ENCODE measurements at regions not wholly inside any gene's neighbourhood (a gene's known extent, or its start where the extent isn't known, plus 50 kb on each side); places are given as distances from the start of the nearest gene placed in this dataset.

GRCh38 chr9:734831-735511 lies 106.5 kb upstream of the DMRT1 start:
- Histone ChIP-seq H4K5ac (ENCODE audit: insufficient read length, low read depth, low read length) (no peak overlapping the region), H2AK5ac (ENCODE audit: low read depth, low read length) (no peak overlapping the region), H4K91ac (replicated peaks; ENCODE audit: insufficient read length, low read length) (no peak overlapping the region), H3K18ac (ENCODE audit: extremely low read depth, low read length) (no peak overlapping the region), H4K8ac (ENCODE audit: extremely low read depth, insufficient read depth, low read length) (no peak overlapping the region), H3K4me2 (ENCODE audit: insufficient read depth in 1 of 2, low read depth in 2 of 2, low read length in 2 of 2) (no peak overlapping the region), H3K9ac (replicated peaks in 1 of 4; ENCODE audit: extremely low read depth in 1 of 4, low read depth in 3 of 4, low read length in 3 of 4) (no peak overlapping the region), H2AFZ (ENCODE audit: low read length) (no peak overlapping the region), H3K4ac (replicated peaks; ENCODE audit: insufficient read length, low read depth, low read length) (no peak overlapping the region), H3K23ac (ENCODE audit: insufficient read length) (no peak overlapping the region), H3K79me2 (ENCODE audit: control insufficient read depth in 1 of 2, insufficient read depth in 2 of 2, low read length in 2 of 2) (no peaks in the 10 kb centered on the region), H2BK12ac (ENCODE audit: low read depth, low read length) (no peak overlapping the region), H3K4me3 (ENCODE audit: extremely low read depth in 1 of 4, insufficient read depth in 2 of 4, low read depth in 3 of 4, low read length in 4 of 4) (no peak overlapping the region), H3K36me3 (ENCODE audit: control insufficient read depth in 2 of 4, insufficient read depth in 4 of 4, low read length in 3 of 4) (peaks cover 0 to 53% (median 18%) of the 10 kb centered on the region in 4 experiments; a peak in 7 of 8 replicates), H3K14ac (ENCODE audit: insufficient read length) (no peak overlapping the region), H3K56ac (replicated peaks; ENCODE audit: insufficient read length, low read depth, low read length) (no peak overlapping the region), H2BK120ac (replicated peaks; ENCODE audit: low read depth, low read length) (no peak overlapping the region), H4K20me1 (replicated peaks in 1 of 2; ENCODE audit: control insufficient read depth in 1 of 2, insufficient read depth in 2 of 2, low read length in 2 of 2) (no peaks in the 10 kb centered on the region), H2BK5ac (ENCODE audit: low read depth, low read length) (no peak overlapping the region), H3K23me2 (ENCODE audit: low read depth, low read length) (no peaks in the 10 kb centered on the region), H2BK20ac (ENCODE audit: low read length) (no peak overlapping the region), H3K27ac (ENCODE audit: low read depth, low read length) (no peak overlapping the region), H2BK15ac (ENCODE audit: low read length) (no peak overlapping the region), H3K9me3 (ENCODE audit: insufficient read depth in 2 of 2, low read depth in 1 of 2, low read length in 1 of 2) (no peaks in the 10 kb centered on the region), H3K27me3 (replicated peaks in 1 of 4; ENCODE audit: control insufficient read depth in 3 of 4, extremely low read depth in 1 of 4, insufficient read depth in 3 of 4, low read length in 3 of 4) (no peaks in the 10 kb centered on the region), H3K79me1 (ENCODE audit: low read depth, low read length) (no peaks in the 10 kb centered on the region), H3K4me1 (replicated peaks in 1 of 4; ENCODE audit: control insufficient read depth in 3 of 4, insufficient read depth in 4 of 4, low read length in 3 of 4) (no peaks in the 10 kb centered on the region)
- ChIA-PET CTCF (ENCODE audit: partially characterized antibody) (interaction anchor here (0.6 to 0.8 kb wide), 3 partner anchors 105 to 258 kb away, joined by 3 read pairs; no protein-coding TSS in a partner anchor), POLR2A (ENCODE audit: partially characterized antibody) (no interaction called here)
- FAIRE-seq (no peak), DNase-seq (ENCODE audit: low read depth in 1 of 2, low spot score in 2 of 2) (no peak)
- WGBS, 2 experiments (ENCODE audit: extremely low coverage in 1 of 2, insufficient coverage in 1 of 2, insufficient read length in 1 of 2, insufficient replicate concordance in 2 of 2, low coverage in 1 of 2, low lambda C conversion rate in 2 of 2, missing lambda C conversion rate in 1 of 2), result 83% methylated on average over 9 of the region's 9 CpGs; no CpG with 5 or more reads in 1 of the 2 experiments
- no peak for TF ChIP-seq RXRA (IDR thresholded peaks at IDR 0.05; ENCODE audit: insufficient read depth, low read depth, low read length)
- TF ChIP-seq SRF (IDR thresholded peaks at IDR 0.05; ENCODE audit: low read depth, low read length), result no peak
- TF ChIP-seq RAD21 (IDR thresholded peaks at IDR 0.05 in 1 of 2, conservative IDR thresholded peaks at IDR 0.05 in 1 of 2; ENCODE audit: low read depth in 2 of 2, low read length in 2 of 2), result no peak
- TF ChIP-seq BCL11A (IDR thresholded peaks at IDR 0.05; ENCODE audit: low read depth in 2 of 2, low read length in 2 of 2), result no peak
- no peak for TF ChIP-seq HDAC6 (IDR thresholded peaks at IDR 0.05; ENCODE audit: low read depth, low read length)
- no peak for TF ChIP-seq ATF2 (IDR thresholded peaks at IDR 0.05; ENCODE audit: low read length)
- no peak for TF ChIP-seq TAF1 (IDR thresholded peaks at IDR 0.05; ENCODE audit: low read depth, low read length)
- no peak for TF ChIP-seq POU5F1 (IDR thresholded peaks at IDR 0.05; ENCODE audit: low read depth, low read length)
- TF ChIP-seq EZH2 (IDR thresholded peaks at IDR 0.05; ENCODE audit: low read depth, low read length, severe bottlenecking), result no peak
- no peak for TF ChIP-seq TEAD4 (IDR thresholded peaks at IDR 0.05; ENCODE audit: low read depth, low read length)
- TF ChIP-seq, protein P1, sequence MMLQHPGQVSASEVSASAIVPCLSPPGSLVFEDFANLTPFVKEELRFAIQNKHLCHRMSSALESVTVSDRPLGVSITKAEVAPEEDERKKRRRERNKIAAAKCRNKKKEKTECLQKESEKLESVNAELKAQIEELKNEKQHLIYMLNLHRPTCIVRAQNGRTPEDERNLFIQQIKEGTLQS (IDR thresholded peaks at IDR 0.05; ENCODE audit: insufficient read depth, low read depth, low read length), result no peak

Data from H1 (cell line).